IPS-20b (cell line): ENCODE measurements at regions not wholly inside any gene's neighbourhood (a gene's known extent, or its start where the extent isn't known, plus 50 kb on each side); places are given as distances from the start of the nearest gene placed in this dataset.

Experiments used
- H3K27ac ChIP-seq: one replicate; pipeline ENCODE4 v1.5.1; 2013; ENCODE audit warnings: low read length
- H3K27me3 ChIP-seq: 2 replicates; pipeline ENCODE4 v1.6.1; 2013; ENCODE audit warnings: mild to moderate bottlenecking, low read length, inconsistent platforms; ENCODE audit not compliant: insufficient read depth
- H3K36me3 ChIP-seq: 2 replicates; pipeline ENCODE4 v1.6.1; 2013; ENCODE audit warnings: low read depth, mild to moderate bottlenecking, inconsistent platforms, low read length, moderate library complexity; ENCODE audit not compliant: insufficient read depth
- H3K4me1 ChIP-seq: 2 replicates; pipeline ENCODE4 v1.6.1; 2013; ENCODE audit warnings: mild to moderate bottlenecking, control low read depth, inconsistent platforms, low read length, moderate library complexity; ENCODE audit not compliant: insufficient read depth
- H3K4me3 ChIP-seq: 2 replicates; pipeline ENCODE4 v1.5.1; 2013; ENCODE audit warnings: mild to moderate bottlenecking, low read length, inconsistent platforms
- H3K9ac ChIP-seq: 2 replicates; pipeline ENCODE4 v1.6.1; 2013; ENCODE audit warnings: low read depth, mild to moderate bottlenecking, inconsistent platforms, low read length, moderate library complexity
- H3K9me3 ChIP-seq: 2 replicates; pipeline ENCODE4 v1.6.1; 2013; ENCODE audit warnings: mild to moderate bottlenecking, low read depth, low read length, inconsistent platforms; ENCODE audit not compliant: insufficient read depth

DNA sequence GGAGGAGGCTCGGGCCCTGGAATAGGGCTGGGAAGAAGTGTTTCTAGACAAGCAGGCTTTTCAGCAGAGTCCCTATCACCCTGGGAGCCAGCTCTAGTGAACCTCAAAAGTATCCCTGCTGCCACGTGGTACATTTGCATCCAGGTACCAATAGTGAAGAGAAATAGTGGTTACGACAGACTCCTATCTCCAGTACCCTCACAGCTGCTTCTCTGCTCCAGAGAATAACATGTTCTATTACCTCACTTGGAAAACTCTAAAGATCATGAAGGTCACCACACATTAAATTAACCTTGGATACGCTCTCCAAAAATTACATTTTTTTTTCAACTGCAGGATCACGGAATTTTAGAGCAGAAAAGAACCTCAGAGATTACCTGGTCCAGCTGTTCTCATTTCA is 230.4 kb upstream of the PLD5 start:
- Histone ChIP-seq H3K4me1 (no peaks in the 10 kb centered on the region), H3K36me3 (no peaks in the 10 kb centered on the region), H3K4me3 (no peak overlapping the region), H3K9ac (no peak overlapping the region), H3K9me3 (no peaks in the 10 kb centered on the region), H3K27me3 (no peaks in the 10 kb centered on the region), H3K27ac (no peak overlapping the region)

DNA sequence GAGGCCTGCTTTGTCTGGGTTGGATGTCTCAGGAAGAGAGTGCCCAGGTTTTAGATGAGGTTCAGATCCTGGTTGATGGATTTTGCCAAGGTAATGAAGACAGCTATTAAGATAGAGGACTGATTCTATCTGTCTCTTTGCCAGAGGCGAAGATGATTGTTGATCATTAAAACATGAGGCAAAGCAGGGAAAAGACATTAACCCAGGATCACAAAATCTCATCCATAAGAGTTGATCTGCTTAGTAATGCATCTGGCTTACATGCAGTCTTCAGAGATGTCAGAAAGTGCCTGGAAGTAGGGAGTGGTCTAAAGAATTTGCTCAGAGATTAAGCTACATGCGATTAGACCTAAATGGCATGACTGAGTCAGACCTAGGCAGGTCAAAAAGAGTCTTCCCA is 229.6 kb upstream of the PLD5 start:
- Histone ChIP-seq H3K36me3 (no peaks in the 10 kb centered on the region), H3K4me3 (no peak overlapping the region), H3K9me3 (no peaks in the 10 kb centered on the region), H3K9ac (no peak overlapping the region), H3K27ac (no peak overlapping the region), H3K27me3 (no peaks in the 10 kb centered on the region), H3K4me1 (no peaks in the 10 kb centered on the region)

DNA sequence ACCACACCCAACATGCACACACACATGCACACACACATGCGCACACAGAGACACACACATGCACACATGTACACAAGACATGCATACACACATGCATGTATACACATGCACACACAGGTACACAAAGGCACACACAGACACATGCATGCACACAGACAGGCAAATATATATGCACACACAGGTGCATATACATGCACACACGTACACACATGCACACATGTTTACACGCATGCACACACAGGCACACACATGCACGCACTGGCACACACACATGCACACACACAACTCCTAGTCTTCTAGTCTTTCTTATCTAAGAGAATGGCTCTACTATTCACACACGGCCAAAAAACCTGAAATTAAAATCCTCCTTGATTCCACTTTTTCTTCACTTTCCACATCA is 222.7 kb upstream of the PLD5 start:
- no peaks in the 10 kb centered on the region for H3K4me1 ChIP-seq
- no peaks in the 10 kb centered on the region for H3K27me3 ChIP-seq
- no peak overlapping the region for H3K9ac ChIP-seq

DNA sequence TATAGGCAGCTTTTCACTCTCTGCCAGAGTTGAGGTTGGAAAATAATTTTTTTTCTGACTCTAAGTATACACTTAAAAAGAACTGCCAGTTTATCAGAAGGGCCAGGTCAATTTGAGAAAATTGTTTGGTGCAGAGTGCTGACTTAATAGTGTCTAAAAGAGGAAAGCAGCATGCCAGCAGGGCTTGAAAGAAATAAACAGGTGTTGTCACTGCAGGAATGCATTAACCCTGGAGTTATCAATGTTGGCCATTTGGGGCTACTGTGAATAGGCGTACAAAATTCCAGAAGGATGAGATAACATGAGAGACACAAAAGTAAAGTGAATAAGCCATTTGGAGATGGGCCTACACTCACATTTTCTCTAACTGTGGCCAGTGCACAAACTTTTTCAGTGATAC is 220.6 kb upstream of the PLD5 start:
- no peaks in the 10 kb centered on the region for H3K9me3 ChIP-seq
- no peak overlapping the region for H3K27ac ChIP-seq
- H3K36me3 ChIP-seq = no peaks in the 10 kb centered on the region
- no peaks in the 10 kb centered on the region for H3K27me3 ChIP-seq
- no peak overlapping the region for H3K9ac ChIP-seq
- H3K4me3 ChIP-seq = no peak overlapping the region
- no peaks in the 10 kb centered on the region for H3K4me1 ChIP-seq

More for the DNA sequence above, 222.7 kb upstream of the PLD5 start:
- no peak overlapping the region for H3K4me3 ChIP-seq
- no peaks in the 10 kb centered on the region for H3K36me3 ChIP-seq
- H3K9me3 ChIP-seq = no peaks in the 10 kb centered on the region
- no peak overlapping the region for H3K27ac ChIP-seq

DNA sequence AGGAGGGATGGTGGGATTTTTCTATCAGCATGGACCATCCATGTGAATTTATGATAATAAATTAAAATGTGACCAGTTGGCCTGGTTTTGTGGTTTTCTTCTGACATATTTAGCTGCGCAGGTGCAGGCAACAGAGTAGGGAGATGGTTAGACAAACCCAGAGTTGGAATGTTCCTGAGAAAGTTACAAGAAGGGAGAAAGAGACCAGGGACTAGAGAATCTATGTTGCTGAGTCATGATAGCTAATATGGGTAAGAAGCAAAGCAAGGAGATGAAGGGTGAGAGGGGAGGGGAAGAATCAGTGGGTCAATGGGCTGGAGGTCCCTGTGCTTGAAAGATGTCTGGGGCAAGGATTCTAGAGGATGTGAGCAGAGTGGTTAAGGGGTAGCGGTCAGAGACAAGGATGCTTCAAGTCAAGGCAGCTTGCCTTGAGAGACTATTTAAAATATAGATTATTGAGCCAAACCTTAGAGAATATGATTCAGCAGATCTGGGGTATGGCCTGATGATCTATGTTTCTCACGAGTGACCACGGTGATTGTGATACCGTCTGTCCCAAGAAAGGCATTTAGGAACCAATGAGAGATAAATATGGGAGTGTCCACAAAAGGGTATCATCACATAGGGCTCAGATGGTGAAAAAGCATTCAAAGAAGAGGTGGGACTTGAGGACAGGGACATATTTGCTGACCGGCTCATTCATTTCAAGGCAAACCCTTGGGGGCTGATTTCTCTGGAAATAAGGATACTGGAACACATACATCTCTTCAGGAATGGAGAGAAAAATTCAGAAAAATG is 219.7 kb upstream of the PLD5 start:
- no peak overlapping the region for H3K27ac ChIP-seq
- no peaks in the 10 kb centered on the region for H3K4me1 ChIP-seq
- no peak overlapping the region for H3K9ac ChIP-seq
- no peak overlapping the region for H3K4me3 ChIP-seq
- no peaks in the 10 kb centered on the region for H3K27me3 ChIP-seq
- no peaks in the 10 kb centered on the region for H3K36me3 ChIP-seq
- H3K9me3 ChIP-seq = no peaks in the 10 kb centered on the region

DNA sequence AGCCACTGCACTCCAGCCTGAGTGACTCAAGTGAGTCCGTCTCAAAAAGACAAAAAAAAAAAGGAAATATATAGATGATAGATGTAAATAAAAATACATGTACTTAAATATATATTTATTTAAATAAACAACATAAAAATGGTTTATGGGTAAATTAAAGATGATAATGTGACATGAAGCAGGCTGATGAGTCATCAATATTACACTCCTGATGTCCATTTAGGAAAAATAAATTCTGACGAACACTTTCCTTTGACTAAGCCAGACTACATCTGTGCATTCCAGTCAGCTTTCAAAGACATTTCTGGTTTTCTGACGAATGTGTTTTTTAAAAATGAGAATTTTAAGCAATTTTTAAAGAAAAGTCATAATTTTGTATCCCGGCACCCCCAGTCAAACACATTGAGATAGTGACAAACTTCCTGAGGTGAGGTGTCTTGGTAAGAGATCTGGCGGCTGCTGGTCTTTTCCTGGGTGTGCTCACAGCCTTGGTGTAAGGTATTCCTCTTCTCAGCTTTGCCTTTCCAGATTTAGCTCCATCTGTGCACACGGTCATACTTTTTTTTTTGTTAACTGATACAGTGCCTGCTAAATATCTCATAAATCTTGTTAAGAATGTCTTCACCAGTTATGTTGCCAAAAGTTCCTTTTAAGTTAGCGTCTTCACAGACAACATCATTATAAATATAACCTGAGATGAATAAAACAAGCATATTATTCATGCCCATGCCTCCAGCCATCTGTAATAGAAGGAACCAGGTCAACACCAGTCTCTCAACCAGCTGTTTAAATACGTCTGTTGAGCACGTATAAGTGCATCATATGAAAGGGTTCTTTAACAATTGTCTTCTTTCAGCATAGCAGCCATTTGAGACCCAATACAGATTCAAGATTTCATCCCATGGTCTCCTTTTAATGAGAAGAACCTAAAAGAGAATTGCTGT is 214.5 kb upstream of the PLD5 start:
- no peak overlapping the region for H3K4me3 ChIP-seq
- H3K9ac ChIP-seq = no peak overlapping the region
- H3K27ac ChIP-seq = no peak overlapping the region
- H3K9me3 ChIP-seq = no peaks in the 10 kb centered on the region
- H3K4me1 ChIP-seq = no peaks in the 10 kb centered on the region
- no peaks in the 10 kb centered on the region for H3K27me3 ChIP-seq
- no peaks in the 10 kb centered on the region for H3K36me3 ChIP-seq

DNA sequence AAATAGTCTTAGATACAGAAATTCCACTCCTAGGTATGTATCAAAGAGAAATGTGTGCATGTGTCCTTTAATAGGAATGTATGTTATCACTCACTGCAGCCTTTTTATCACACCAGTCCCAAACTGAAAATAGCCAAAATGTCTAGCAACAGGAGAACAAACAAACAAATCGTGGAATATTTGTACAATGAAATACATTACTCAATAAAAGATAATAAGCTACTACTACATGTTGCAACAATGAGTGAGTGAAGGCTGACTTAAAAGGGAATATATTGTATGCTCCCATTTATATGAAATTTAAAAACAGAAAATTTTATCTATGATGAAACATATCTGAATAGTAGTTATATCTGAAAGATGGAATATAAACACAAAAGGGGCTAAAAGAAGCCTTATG is 212.1 kb upstream of the PLD5 start:
- H3K36me3 ChIP-seq = no peaks in the 10 kb centered on the region
- no peaks in the 10 kb centered on the region for H3K9me3 ChIP-seq
- H3K4me1 ChIP-seq = no peaks in the 10 kb centered on the region
- no peak overlapping the region for H3K4me3 ChIP-seq
- H3K27ac ChIP-seq = no peak overlapping the region
- H3K27me3 ChIP-seq = no peaks in the 10 kb centered on the region
- no peak overlapping the region for H3K9ac ChIP-seq

DNA sequence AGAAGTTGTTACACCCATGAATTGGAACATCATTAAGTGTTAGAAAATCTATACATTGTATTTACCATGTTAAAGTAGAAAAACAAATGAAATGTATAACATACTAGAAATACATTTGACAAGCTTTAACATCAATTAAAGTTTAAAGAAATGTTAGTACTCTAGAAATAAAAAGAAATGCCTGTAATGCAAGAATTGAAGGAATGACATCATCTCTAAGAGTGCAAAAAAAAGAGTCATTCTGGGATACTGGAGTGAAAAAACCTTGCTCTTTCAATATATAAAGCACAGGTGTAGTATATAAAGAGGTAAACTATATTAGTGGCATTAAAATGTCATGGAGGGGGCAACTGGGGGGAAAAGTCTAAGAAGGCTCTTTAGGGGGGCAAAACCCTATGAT is 210.8 kb upstream of the PLD5 start:
- no peak overlapping the region for H3K27ac ChIP-seq
- no peaks in the 10 kb centered on the region for H3K36me3 ChIP-seq
- no peaks in the 10 kb centered on the region for H3K9me3 ChIP-seq
- H3K27me3 ChIP-seq = no peaks in the 10 kb centered on the region
- no peaks in the 10 kb centered on the region for H3K4me1 ChIP-seq
- H3K4me3 ChIP-seq = no peak overlapping the region
- no peak overlapping the region for H3K9ac ChIP-seq

DNA sequence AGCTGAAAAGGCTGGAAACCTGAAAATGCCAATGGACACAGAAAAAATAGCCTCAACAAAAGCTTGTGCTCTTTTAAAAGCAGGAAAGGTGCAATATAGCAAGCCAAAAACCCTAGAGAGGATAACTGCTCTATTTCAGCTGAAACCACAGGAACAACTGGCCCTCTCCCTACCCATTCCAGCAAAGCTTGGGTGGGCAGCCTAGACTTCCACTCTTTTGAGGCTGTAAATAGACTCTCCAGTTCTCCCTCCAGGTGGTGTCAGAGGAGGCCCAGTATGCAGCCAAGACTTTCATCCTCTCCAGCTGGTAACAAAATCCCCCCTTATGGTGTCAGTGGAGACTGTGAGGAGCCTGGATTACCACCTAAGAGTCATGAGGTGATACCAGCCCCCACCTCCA is 206.9 kb upstream of the PLD5 start:
- Histone ChIP-seq H3K9ac (no peak overlapping the region), H3K9me3 (no peaks in the 10 kb centered on the region), H3K27me3 (no peaks in the 10 kb centered on the region), H3K4me3 (no peak overlapping the region), H3K4me1 (no peaks in the 10 kb centered on the region), H3K36me3 (no peaks in the 10 kb centered on the region), H3K27ac (no peak overlapping the region)

DNA sequence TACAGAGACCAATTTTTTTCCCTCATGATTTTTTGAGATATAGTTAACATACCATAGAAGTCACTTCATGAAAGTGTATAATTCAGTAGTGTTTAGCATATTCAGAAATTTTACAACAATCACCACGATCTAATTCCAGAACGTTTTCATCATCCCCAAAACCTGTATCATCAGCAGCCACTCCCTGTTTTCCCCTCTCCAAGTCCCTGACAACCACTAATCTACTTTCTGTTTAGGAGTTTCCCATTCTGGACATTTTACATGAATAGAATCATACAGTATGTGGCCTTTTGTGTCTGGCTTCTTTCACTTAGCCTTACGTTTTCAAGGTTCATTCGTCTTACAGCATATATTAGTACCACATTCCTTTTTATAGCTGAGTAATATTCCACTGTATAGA is 204.2 kb upstream of the PLD5 start:
- no peak overlapping the region for H3K9ac ChIP-seq
- H3K4me3 ChIP-seq = no peak overlapping the region
- H3K27ac ChIP-seq = no peak overlapping the region
- no peaks in the 10 kb centered on the region for H3K36me3 ChIP-seq
- H3K9me3 ChIP-seq = no peaks in the 10 kb centered on the region
- no peaks in the 10 kb centered on the region for H3K27me3 ChIP-seq
- H3K4me1 ChIP-seq = no peaks in the 10 kb centered on the region

DNA sequence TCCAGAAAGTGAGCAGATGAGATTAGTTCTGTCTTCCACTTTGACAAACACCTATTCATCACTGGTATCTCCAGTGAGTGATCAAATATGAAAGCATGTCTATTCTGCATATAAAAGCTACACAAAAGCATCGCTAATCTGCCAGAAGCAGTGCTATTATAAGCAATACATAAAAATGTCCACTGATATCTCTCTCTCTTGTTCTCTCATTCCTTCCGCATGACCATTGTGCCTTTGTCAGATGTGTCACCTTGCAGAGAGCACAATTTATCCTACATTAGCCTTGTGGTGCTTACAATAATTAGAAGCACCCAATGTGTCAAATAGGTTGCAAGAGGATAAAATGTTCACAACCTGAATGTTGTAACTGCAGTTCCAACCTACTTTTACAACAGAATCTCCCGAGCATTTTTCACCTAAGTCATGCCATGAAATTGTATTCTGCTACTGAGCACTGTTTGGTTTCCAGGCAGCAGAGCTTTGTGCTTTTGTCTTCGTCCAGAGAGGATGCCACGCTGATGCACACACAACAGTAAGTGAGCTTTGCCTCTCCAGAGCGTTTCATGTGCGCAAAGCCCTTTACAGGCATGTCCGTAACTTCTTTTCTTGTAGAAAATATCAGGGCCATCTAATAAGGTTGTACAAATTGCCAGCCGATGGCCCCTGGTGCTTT is 198.7 kb upstream of the PLD5 start:
- no peak overlapping the region for H3K4me3 ChIP-seq
- no peaks in the 10 kb centered on the region for H3K9me3 ChIP-seq
- H3K4me1 ChIP-seq = no peaks in the 10 kb centered on the region
- H3K36me3 ChIP-seq = no peaks in the 10 kb centered on the region
- no peak overlapping the region for H3K9ac ChIP-seq
- H3K27ac ChIP-seq = no peak overlapping the region
- no peaks in the 10 kb centered on the region for H3K27me3 ChIP-seq
